ENCODE measurements at regions not wholly inside any gene's neighbourhood (a gene's known extent, or its start where the extent isn't known, plus 50 kb on each side); places are given as distances from the start of the nearest gene placed in this dataset.

GRCh38 chr2:84320940-84321339 is 138.1 kb downstream of the SUCLG1 start:
- ChIA-PET CTCF (no interaction called here), POLR2A (ENCODE audit: low non-redundant PET) (no interaction called here)
- intact Hi-C loops (cut with micrococcal nuclease; ENCODE audit: unreplicated experiment): no loop called here
- H3K4me3 ChIP-seq (ENCODE audit: low read depth, low read length, poor library complexity, severe bottlenecking): no peak overlapping the region
- peaks cover 47% of the 10 kb centered on the region for H3K27me3 ChIP-seq (replicated peaks; ENCODE audit: insufficient read depth, low read depth, low read length, poor library complexity)
- TF ChIP-seq, protein P1, sequence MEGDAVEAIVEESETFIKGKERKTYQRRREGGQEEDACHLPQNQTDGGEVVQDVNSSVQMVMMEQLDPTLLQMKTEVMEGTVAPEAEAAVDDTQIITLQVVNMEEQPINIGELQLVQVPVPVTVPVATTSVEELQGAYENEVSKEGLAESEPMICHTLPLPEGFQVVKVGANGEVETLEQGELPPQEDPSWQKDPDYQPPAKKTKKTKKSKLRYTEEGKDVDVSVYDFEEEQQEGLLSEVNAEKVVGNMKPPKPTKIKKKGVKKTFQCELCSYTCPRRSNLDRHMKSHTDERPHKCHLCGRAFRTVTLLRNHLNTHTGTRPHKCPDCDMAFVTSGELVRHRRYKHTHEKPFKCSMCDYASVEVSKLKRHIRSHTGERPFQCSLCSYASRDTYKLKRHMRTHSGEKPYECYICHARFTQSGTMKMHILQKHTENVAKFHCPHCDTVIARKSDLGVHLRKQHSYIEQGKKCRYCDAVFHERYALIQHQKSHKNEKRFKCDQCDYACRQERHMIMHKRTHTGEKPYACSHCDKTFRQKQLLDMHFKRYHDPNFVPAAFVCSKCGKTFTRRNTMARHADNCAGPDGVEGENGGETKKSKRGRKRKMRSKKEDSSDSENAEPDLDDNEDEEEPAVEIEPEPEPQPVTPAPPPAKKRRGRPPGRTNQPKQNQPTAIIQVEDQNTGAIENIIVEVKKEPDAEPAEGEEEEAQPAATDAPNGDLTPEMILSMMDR (conservative IDR thresholded peaks at IDR 0.05; ENCODE audit: low read depth, low read length): no peak
- no peak for TF ChIP-seq EZH2 (IDR thresholded peaks at IDR 0.05; ENCODE audit: borderline replicate concordance, low read depth, low read length, poor library complexity, severe bottlenecking)
- H3K27ac ChIP-seq (ENCODE audit: low read depth, low read length, poor library complexity, severe bottlenecking): no peak overlapping the region
- DNase-seq (ENCODE audit: low spot score): no peak
- H3K9me3 ChIP-seq (ENCODE audit: low read depth, low read length, poor library complexity, severe bottlenecking): no peaks in the 10 kb centered on the region
- no peaks in the 10 kb centered on the region for H3K36me3 ChIP-seq (ENCODE audit: insufficient read depth, low read length, poor library complexity, severe bottlenecking)
- no peaks in the 10 kb centered on the region for H3K4me1 ChIP-seq (ENCODE audit: insufficient read depth, low read length, poor library complexity, severe bottlenecking)
- no TSS peak for BruUV-seq (replicated peaks)

- DNase-seq (ENCODE audit: low spot score): no peak
- Histone ChIP-seq H3K27me3 (replicated peaks; ENCODE audit: insufficient read depth, low read depth, low read length, poor library complexity) (peaks cover 37% of the 10 kb centered on the region), H3K27ac (ENCODE audit: low read depth, low read length, poor library complexity, severe bottlenecking) (no peak overlapping the region), H3K4me1 (ENCODE audit: insufficient read depth, low read length, poor library complexity, severe bottlenecking) (no peaks in the 10 kb centered on the region), H3K9me3 (ENCODE audit: low read depth, low read length, poor library complexity, severe bottlenecking) (no peaks in the 10 kb centered on the region), H3K36me3 (ENCODE audit: insufficient read depth, low read length, poor library complexity, severe bottlenecking) (no peaks in the 10 kb centered on the region), H3K4me3 (ENCODE audit: low read depth, low read length, poor library complexity, severe bottlenecking) (no peak overlapping the region)
- TF ChIP-seq EZH2 (IDR thresholded peaks at IDR 0.05; ENCODE audit: borderline replicate concordance, low read depth, low read length, poor library complexity, severe bottlenecking): no peak
- TF ChIP-seq, protein P1 (conservative IDR thresholded peaks at IDR 0.05; ENCODE audit: low read depth, low read length): no peak
- no TSS peak for BruUV-seq (replicated peaks)
- CTCF ChIA-PET: no interaction called here
- POLR2A ChIA-PET (ENCODE audit: low non-redundant PET): no interaction called here
- intact Hi-C loops (cut with micrococcal nuclease; ENCODE audit: unreplicated experiment): loop anchor here (5.0 kb wide), 1 partner anchor 297 kb away; no protein-coding TSS in a partner anchor
Measured at GRCh38 chr2:84319581-84319980, 139.5 kb downstream of the SUCLG1 start.

DNA sequence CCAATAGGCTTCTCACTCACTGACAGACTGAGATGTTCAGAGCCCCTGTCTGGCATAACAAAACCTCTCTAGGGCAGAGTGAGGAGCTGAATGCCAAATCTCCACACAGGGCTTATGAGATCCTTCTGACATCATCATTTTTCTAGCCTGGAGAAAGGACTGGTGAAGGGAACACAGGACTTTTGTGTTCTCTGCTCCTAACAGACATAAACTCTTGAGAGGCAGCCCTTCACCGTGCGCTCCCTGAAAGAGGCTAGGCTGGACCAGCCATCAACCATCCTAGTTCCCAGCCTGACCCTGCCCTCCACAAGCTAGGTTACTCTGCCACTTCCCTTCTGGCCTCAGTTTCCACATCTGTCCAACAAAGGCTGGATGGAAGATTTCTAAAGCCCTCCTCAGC is 141.9 kb downstream of the SUCLG1 start:
- no TSS peak for BruUV-seq (replicated peaks)
- POLR2A ChIA-PET (ENCODE audit: low non-redundant PET): no interaction called here
- Histone ChIP-seq H3K4me3 (ENCODE audit: low read depth, low read length, poor library complexity, severe bottlenecking) (no peak overlapping the region), H3K27ac (ENCODE audit: low read depth, low read length, poor library complexity, severe bottlenecking) (no peak overlapping the region), H3K27me3 (replicated peaks; ENCODE audit: insufficient read depth, low read depth, low read length, poor library complexity) (peaks cover 18% of the 10 kb centered on the region), H3K4me1 (ENCODE audit: insufficient read depth, low read length, poor library complexity, severe bottlenecking) (no peaks in the 10 kb centered on the region), H3K9me3 (ENCODE audit: low read depth, low read length, poor library complexity, severe bottlenecking) (no peaks in the 10 kb centered on the region), H3K36me3 (ENCODE audit: insufficient read depth, low read length, poor library complexity, severe bottlenecking) (no peaks in the 10 kb centered on the region)
- CTCF ChIA-PET: no interaction called here
- intact Hi-C loops (cut with micrococcal nuclease; ENCODE audit: unreplicated experiment): loop anchor here (5.0 kb wide), 1 partner anchor 295 kb away; no protein-coding TSS in a partner anchor
- TF ChIP-seq, protein P1 (conservative IDR thresholded peaks at IDR 0.05; ENCODE audit: low read depth, low read length): no peak
- TF ChIP-seq EZH2 (IDR thresholded peaks at IDR 0.05; ENCODE audit: borderline replicate concordance, low read depth, low read length, poor library complexity, severe bottlenecking): no peak
- DNase-seq (ENCODE audit: low spot score): no peak

Measured in A673 (cell line).